Body of pancreas (tissue), 4 donors: ENCODE measurements at regions not wholly inside any gene's neighbourhood (a gene's known extent, or its start where the extent isn't known, plus 50 kb on each side); places are given as distances from the start of the nearest gene placed in this dataset.

Source experiments
- ATAC-seq: fragments of 150-250 bp; one replicate; pipeline ENCODE4 v1.9.1; 2016
- DNase-seq, 4 donors: peaks; one replicate each; pipeline ENCODE4 v3.0.0-alpha.2; 2019
- H3K27ac ChIP-seq, 4 donors: fragments of 200-600 bp; sonication (generic); 1 replicate in 3 of 4; 2 replicates in 1 of 4; pipeline versions ENCODE4 v1.5.1 to v1.6.1; 2016 to 2019; ENCODE audit warnings: mild to moderate bottlenecking in 1 of 4, mixed read lengths in 1 of 4, moderate library complexity in 1 of 4
- H3K27me3 ChIP-seq, 2 donors: fragments of 200-600 bp; sonication (generic); one replicate each; pipeline ENCODE4 v1.6.0; 2016; ENCODE audit warnings: mild to moderate bottlenecking in 1 of 2
- H3K36me3 ChIP-seq, 2 donors: fragments of 200-600 bp; sonication (generic); replicated peaks in 1 of 2; 2 replicates each; pipeline ENCODE4 v1.5.1; 2016; ENCODE audit warnings: low read depth in 2 of 2; ENCODE audit not compliant: insufficient read depth in 1 of 2
- H3K4me1 ChIP-seq: fragments of 200-600 bp; sonication (generic); one replicate; pipeline ENCODE4 v1.6.0; 2016
- H3K4me3 ChIP-seq, 2 donors: fragments of 200-600 bp; sonication (generic); 1 replicate in 1 of 2; 2 replicates in 1 of 2; pipeline ENCODE4 v1.5.1; 2016 to 2019
- H3K9me3 ChIP-seq, 3 donors: fragments of 200-600 bp; sonication (generic); 1 replicate in 2 of 3; 2 replicates in 1 of 3; pipeline ENCODE4 v1.5.1; 2016
- CTCF ChIP-seq, 7 experiments: fragments of 450-650 bp in 4 of 7; fragments of 200-600 bp in 3 of 7; sonication (generic) in 3 of 7; IDR thresholded peaks; one replicate each; pipeline ENCODE4 v1.5.1; 2016 to 2019; ENCODE audit warnings: antibody characterized with exemption in 7 of 7
- POLR2A ChIP-seq, 3 donors: fragments of 450-650 bp; IDR thresholded peaks; one replicate each; pipeline ENCODE4 v1.6.1; 2016; ENCODE audit warnings: antibody characterized with exemption in 3 of 3, mild to moderate bottlenecking in 2 of 3
- WGBS, 2 donors: methylation state at CpG; one replicate each; pipeline ENCODE4 v1.1.5; 2017; 5-methylcytosine and 5-hydroxymethylcytosine counted together
- intact Hi-C: fragments of 100-400 bp; cut with DNase I; formaldehyde crosslinking; loops from one replicate; pipeline ENCODE4 v1.15.1; 2023

DNA sequence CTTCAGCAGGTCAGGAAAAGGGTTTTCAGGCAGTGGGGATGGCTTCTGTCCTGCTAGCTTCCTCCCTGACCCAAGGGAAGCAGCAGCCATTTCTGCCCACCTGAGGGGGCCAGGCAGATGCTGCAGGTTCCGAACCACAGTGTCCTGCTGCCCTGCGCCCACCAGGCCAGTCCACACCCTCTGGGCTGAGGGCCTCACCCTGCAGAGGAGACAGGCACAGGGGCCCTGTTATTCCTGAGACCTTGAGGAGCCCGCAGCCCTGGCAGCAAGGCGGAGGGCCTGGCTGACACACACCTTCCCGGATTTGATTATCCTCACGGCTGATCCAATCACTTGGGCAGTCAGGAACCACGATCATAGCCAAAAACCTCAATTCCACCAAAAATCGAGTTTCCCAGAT, 725.8 kb downstream of the BRD1 start:
- no peak overlapping the region for H3K27ac ChIP-seq
- no peak overlapping the region for H3K4me3 ChIP-seq
- DNase-seq (no peak), ATAC-seq (no peak)
- TF ChIP-seq POLR2A (IDR thresholded peaks at IDR 0.05) (no peak), CTCF (IDR thresholded peaks at IDR 0.05) (no peak)
- no peaks in the 10 kb centered on the region for H3K27me3 ChIP-seq
- H3K9me3 ChIP-seq: no peaks in the 10 kb centered on the region
- intact Hi-C loops: no loop called here
- H3K4me1 ChIP-seq: no peaks in the 10 kb centered on the region
- 62 to 70% methylated on average over 2 to 8 of the region's 8 CpGs for WGBS, 2 donors
- no peaks in the 10 kb centered on the region for H3K36me3 ChIP-seq

- ATAC-seq: no peak
- no peak for TF ChIP-seq CTCF (IDR thresholded peaks at IDR 0.05)
- TF ChIP-seq POLR2A (IDR thresholded peaks at IDR 0.05): no peak
- Histone ChIP-seq H3K27me3 (no peaks in the 10 kb centered on the region), H3K4me3 (no peak overlapping the region), H3K9me3 (no peaks in the 10 kb centered on the region), H3K4me1 (no peaks in the 10 kb centered on the region), H3K36me3 (no peaks in the 10 kb centered on the region), H3K27ac (no peak overlapping the region)
- DNase-seq: no peak
- intact Hi-C loops: no loop called here
- 81% methylated on average over 8 of the region's 8 CpGs for WGBS, 2 donors
These were observed 726.4 kb downstream of the BRD1 start for GRCh38 chr22:49101225-49101624.

DNA sequence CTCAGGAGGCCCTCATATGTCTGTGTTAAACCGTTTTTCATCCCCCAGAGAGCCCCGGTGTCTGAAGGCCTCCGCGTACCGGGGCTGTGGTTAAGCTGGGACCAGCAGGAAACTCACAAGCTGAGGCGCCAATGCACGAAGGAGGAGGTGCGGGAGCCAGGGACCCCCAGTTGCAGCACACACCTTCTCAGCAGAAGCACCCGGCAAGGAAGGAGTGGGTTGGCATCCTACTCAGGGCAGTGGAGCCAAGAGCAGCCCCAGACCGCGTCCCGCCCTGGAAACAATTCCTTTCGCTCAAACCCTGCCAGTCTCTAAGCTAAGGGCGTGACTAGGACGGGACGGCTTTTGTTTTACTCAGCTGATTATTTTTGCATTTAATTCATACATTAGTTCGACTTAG, 726.9 kb downstream of the BRD1 start:
- WGBS, 2 donors: 71 to 78% methylated on average over 17 of the region's 17 CpGs
- Histone ChIP-seq H3K27me3 (no peaks in the 10 kb centered on the region), H3K36me3 (no peaks in the 10 kb centered on the region), H3K4me3 (no peak overlapping the region), H3K9me3 (no peaks in the 10 kb centered on the region), H3K4me1 (no peaks in the 10 kb centered on the region), H3K27ac (no peak overlapping the region)
- intact Hi-C loops: no loop called here
- no peak for TF ChIP-seq POLR2A (IDR thresholded peaks at IDR 0.05)
- no peak for TF ChIP-seq CTCF (IDR thresholded peaks at IDR 0.05)
- DNase-seq (no peak), ATAC-seq (no peak)

DNA sequence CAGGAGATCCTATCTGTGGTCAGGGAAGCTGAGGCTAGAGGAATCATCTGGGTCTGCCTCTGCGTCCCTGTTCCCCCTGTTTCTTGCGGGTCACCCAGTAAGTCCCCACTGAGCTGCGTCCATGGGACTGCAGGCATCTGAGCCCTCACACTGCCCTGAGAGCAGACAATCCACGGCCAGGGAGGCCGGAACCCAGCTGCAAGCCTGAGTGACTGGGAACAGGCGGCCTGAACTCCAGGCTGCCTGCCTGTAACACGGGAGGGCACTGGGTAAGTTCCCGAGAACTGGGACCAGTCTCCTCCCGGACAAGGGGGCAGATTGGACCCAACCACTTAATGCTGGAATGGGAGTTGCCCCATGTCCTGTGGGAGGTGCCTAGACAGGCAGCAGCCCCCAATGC, 727.4 kb downstream of the BRD1 start:
- H3K4me3 ChIP-seq: no peak overlapping the region
- no peaks in the 10 kb centered on the region for H3K36me3 ChIP-seq
- no peaks in the 10 kb centered on the region for H3K4me1 ChIP-seq
- no peaks in the 10 kb centered on the region for H3K9me3 ChIP-seq
- no peak overlapping the region for H3K27ac ChIP-seq
- intact Hi-C loops: no loop called here
- H3K27me3 ChIP-seq: no peaks in the 10 kb centered on the region
- no peak for DNase-seq
- WGBS, 2 donors: 64 to 80% methylated on average over 1 to 8 of the region's 9 CpGs
- TF ChIP-seq CTCF (IDR thresholded peaks at IDR 0.05): no peak
- no peak for TF ChIP-seq POLR2A (IDR thresholded peaks at IDR 0.05)
- ATAC-seq: no peak

GRCh38 chr22:49099496-49100124, 728.1 kb downstream of the BRD1 start:
- intact Hi-C loops: no loop called here
- DNase-seq (peak in 1 of 4 donors; percentile 39), ATAC-seq (no peak)
- H3K4me3 ChIP-seq: no peak overlapping the region
- no peaks in the 10 kb centered on the region for H3K36me3 ChIP-seq
- TF ChIP-seq CTCF (IDR thresholded peaks at IDR 0.05) (no peak), POLR2A (IDR thresholded peaks at IDR 0.05) (no peak)
- WGBS, 2 donors: 44 to 63% methylated on average over 2 to 15 of the region's 15 CpGs
- no peak overlapping the region for H3K27ac ChIP-seq
- no peaks in the 10 kb centered on the region for H3K9me3 ChIP-seq
- no peaks in the 10 kb centered on the region for H3K27me3 ChIP-seq
- H3K4me1 ChIP-seq: no peaks in the 10 kb centered on the region
